GM12878 (cell line): ENCODE measurements at regions not wholly inside any gene's neighbourhood (a gene's known extent, or its start where the extent isn't known, plus 50 kb on each side); places are given as distances from the start of the nearest gene placed in this dataset.

Experiments
- ATAC-seq: fragments of 200-7000 bp; cut with Tn5 transposase; 3 replicates; pipeline ENCODE4 v1.9.1; 2020; ENCODE audit warnings: mild to moderate bottlenecking, moderate library complexity
- BruUV-seq: library from RNA; stranded (reverse); fragments of 400-500 nt; replicated peaks from 2 replicates; lab custom pipeline; 2021; lab: Mats Ljungman, UMichigan
- CTCF ChIA-PET: fragments of 300-600 bp; sonication (Branson Sonifier 250); formaldehyde crosslinking; extraction: SDS; loops from one replicate; lab custom pipeline; 2021; ENCODE audit warnings: inconsistent platforms; lab: Yijun Ruan, JAX
- POLR2A ChIA-PET: fragments of 350-600 bp; formaldehyde crosslinking; extraction: SDS; loops from one replicate; lab custom pipeline; 2021; ENCODE audit warnings: inconsistent platforms; lab: Charles Lee
- RAD21 ChIA-PET: fragments of 300-600 bp; sonication (Branson Sonifier 250); formaldehyde crosslinking; loops from one replicate; lab custom pipeline; 2023; ENCODE audit warnings: antibody characterized with exemption; ENCODE audit not compliant: unreplicated experiment; lab: Charles Lee
- SMC1A ChIA-PET: fragments of 300-600 bp; sonication (Branson Sonifier 250); formaldehyde crosslinking; loops from one replicate; lab custom pipeline; 2023; ENCODE audit not compliant: unreplicated experiment, uncharacterized antibody; lab: Charles Lee
- DNase-seq: peaks from one replicate; pipeline ENCODE4 v3.0.0-alpha.2; 2011; ENCODE audit warnings: low read depth, low spot score
- FAIRE-seq: peaks from 3 replicates; lab custom pipeline; 2011; peaks lifted over from hg19 to GRCh38; lab: Jason Lieb, UNC
- H2AFZ ChIP-seq: 2 replicates; pipeline ENCODE4 v1.6.0; 2011; ENCODE audit warnings: low read depth, low read length, control low read depth; ENCODE audit not compliant: control insufficient read depth
- H3K27ac ChIP-seq: 2 replicates; pipeline ENCODE4 v1.5.1; 2011; ENCODE audit warnings: control low read depth; ENCODE audit not compliant: control insufficient read depth, insufficient read depth
- H3K27me3 ChIP-seq, 2 experiments: replicated peaks in 1 of 2; 2 replicates each; pipeline versions ENCODE4 v1.6.0 to v1.6.1; 2011; ENCODE audit warnings: low read length in 1 of 2; ENCODE audit not compliant: control insufficient read depth in 2 of 2, insufficient read depth in 2 of 2
- H3K36me3 ChIP-seq, 2 experiments: 2 replicates each; pipeline ENCODE4 v1.5.1; 2011; ENCODE audit warnings: low read length in 1 of 2; ENCODE audit not compliant: control insufficient read depth in 2 of 2, insufficient read depth in 2 of 2
- H3K4me1 ChIP-seq: 2 replicates; pipeline ENCODE4 v1.6.1; 2011; ENCODE audit warnings: mild to moderate bottlenecking, low read length, moderate library complexity, mixed read lengths; ENCODE audit not compliant: control insufficient read depth, insufficient read depth
- H3K4me2 ChIP-seq: 2 replicates; pipeline ENCODE4 v1.6.0; 2011; ENCODE audit warnings: control low read depth; ENCODE audit not compliant: control insufficient read depth, insufficient read depth
- H3K4me3 ChIP-seq: fragments of 200-600 bp; sonication (generic); 2 replicates; pipeline ENCODE4 v1.5.1; 2016
- H3K79me2 ChIP-seq: 2 replicates; pipeline ENCODE4 v1.6.0; 2011; ENCODE audit warnings: low read length; ENCODE audit not compliant: control insufficient read depth, insufficient read depth
- H3K9ac ChIP-seq: 2 replicates; pipeline ENCODE4 v1.8.0; 2011; ENCODE audit warnings: low read length, control low read depth, mixed read lengths; ENCODE audit not compliant: control insufficient read depth, insufficient read depth
- H3K9me3 ChIP-seq: replicated peaks from 3 replicates; pipeline ENCODE4 v1.5.1; 2011; ENCODE audit warnings: mild to moderate bottlenecking, low read length; ENCODE audit not compliant: control insufficient read depth, insufficient read depth
- H4K20me1 ChIP-seq: 2 replicates; pipeline ENCODE4 v1.6.0; 2011; ENCODE audit not compliant: control insufficient read depth, insufficient read depth
- BHLHE40 ChIP-seq, 2 experiments: fragments of 450-650 bp in 1 of 2; IDR thresholded peaks; 2 replicates each; pipeline ENCODE4 v1.6.1; 2011 to 2017; ENCODE audit warnings: low read depth in 2 of 2, borderline replicate concordance in 1 of 2, improper control_type of control experiment in 1 of 2, low read length in 1 of 2, mild to moderate bottlenecking in 1 of 2
- CBX5 ChIP-seq: sonication (generic); IDR thresholded peaks from 2 replicates; pipeline ENCODE4 v1.6.1; 2016; ENCODE audit warnings: low read depth, moderate library complexity, mild to moderate bottlenecking, inconsistent platforms
- ELK1 ChIP-seq: IDR thresholded peaks from 2 replicates; pipeline ENCODE4 v1.6.1; 2012; ENCODE audit warnings: low read depth, low read length, improper control_type of control experiment
- MEF2A ChIP-seq: IDR thresholded peaks from 2 replicates; pipeline ENCODE4 v1.6.1; 2011; ENCODE audit warnings: low read depth, mild to moderate bottlenecking, low read length, moderate library complexity; ENCODE audit not compliant: insufficient read depth
- STAT1 ChIP-seq: fragments of 450-650 bp; conservative IDR thresholded peaks from 2 replicates; pipeline ENCODE4 v1.6.1; 2014; ENCODE audit warnings: antibody characterized with exemption, mild to moderate bottlenecking
- ZNF207 ChIP-seq: fragments of 450-650 bp; IDR thresholded peaks from 2 replicates; pipeline ENCODE4 v1.6.1; 2014; ENCODE audit warnings: antibody characterized with exemption, mild to moderate bottlenecking, borderline replicate concordance
- WGBS: methylation state at CpG from one replicate; pipeline ENCODE4 v1.1.6; 2016; ENCODE audit warnings: low lambda C conversion rate; ENCODE audit not compliant: insufficient replicate concordance, insufficient coverage; ENCODE audit errors: missing lambda C conversion rate; 5-methylcytosine and 5-hydroxymethylcytosine counted together
- in situ Hi-C: fragments of 300-500 bp; cut with MboI; formaldehyde crosslinking; loops from 9 replicates; pipeline ENCODE4 v1.14.3; 2018; ENCODE audit warnings: mixed read lengths
- intact Hi-C: fragments of 100-400 bp; cut with micrococcal nuclease; formaldehyde crosslinking; loops from one replicate; pipeline ENCODE4 v1.14.2; 2022; ENCODE audit not compliant: unreplicated experiment

GRCh38 chr10:84074521-84074920 is 64.8 kb upstream of the GHITM start:
- 0% methylated on average over 3 of the region's 3 CpGs for WGBS
- intact Hi-C loops, result no loop called here

More at GRCh38 chr10:84074521-84074920, 64.8 kb upstream of the GHITM start:
- DNase-seq (no peak), ATAC-seq (no peak), FAIRE-seq (no peak)
- Histone ChIP-seq H4K20me1 (no peaks in the 10 kb centered on the region), H3K36me3 (no peaks in the 10 kb centered on the region), H3K4me1 (no peaks in the 10 kb centered on the region), H3K27ac (no peak overlapping the region), H3K4me2 (no peak overlapping the region), H3K4me3 (no peak overlapping the region), H3K9me3 (no peaks in the 10 kb centered on the region), H2AFZ (no peak overlapping the region), H3K9ac (no peak overlapping the region), H3K27me3 (no peaks in the 10 kb centered on the region; a peak in 2 of 4 replicates), H3K79me2 (no peaks in the 10 kb centered on the region)
- TF ChIP-seq MEF2A, result no peak
- no peak for TF ChIP-seq STAT1
- no peak for TF ChIP-seq CBX5
- no peak for TF ChIP-seq BHLHE40 (IDR thresholded peaks at IDR 0.05; ENCODE audit: borderline replicate concordance in 1 of 2, low read depth in 2 of 2, low read length in 1 of 2)
- no peak for TF ChIP-seq ELK1
- TF ChIP-seq ZNF207, result no peak
- no TSS peak for BruUV-seq
- in situ Hi-C loops, result no loop called here
- ChIA-PET SMC1A (interaction anchor here (0.6 kb wide), 1 partner anchor 365 kb away, joined by 3 read pairs; no protein-coding TSS in a partner anchor), RAD21 (no interaction called here), POLR2A (no interaction called here), CTCF (no interaction called here)
